Thyroid gland (tissue), 4 donors: ENCODE measurements at regions not wholly inside any gene's neighbourhood (a gene's known extent, or its start where the extent isn't known, plus 50 kb on each side); places are given as distances from the start of the nearest gene placed in this dataset.

Source experiments
- POLR2A ChIP-seq, 2 donors: fragments of 450-650 bp; IDR thresholded peaks; one replicate each; pipeline ENCODE4 v1.6.1; 2017; ENCODE audit warnings: antibody characterized with exemption in 2 of 2, mild to moderate bottlenecking in 2 of 2, moderate library complexity in 1 of 2
- TF ChIP-seq, protein P1 (sequence below), 6 experiments: fragments of 200-600 bp in 3 of 6; fragments of 450-650 bp in 3 of 6; sonication (generic) in 3 of 6; IDR thresholded peaks; one replicate each; pipeline ENCODE4 v1.5.1; 2016 to 2019; ENCODE audit warnings: antibody characterized with exemption in 6 of 6, mild to moderate bottlenecking in 2 of 6, inconsistent platforms in 1 of 6, moderate library complexity in 1 of 6

DNA sequence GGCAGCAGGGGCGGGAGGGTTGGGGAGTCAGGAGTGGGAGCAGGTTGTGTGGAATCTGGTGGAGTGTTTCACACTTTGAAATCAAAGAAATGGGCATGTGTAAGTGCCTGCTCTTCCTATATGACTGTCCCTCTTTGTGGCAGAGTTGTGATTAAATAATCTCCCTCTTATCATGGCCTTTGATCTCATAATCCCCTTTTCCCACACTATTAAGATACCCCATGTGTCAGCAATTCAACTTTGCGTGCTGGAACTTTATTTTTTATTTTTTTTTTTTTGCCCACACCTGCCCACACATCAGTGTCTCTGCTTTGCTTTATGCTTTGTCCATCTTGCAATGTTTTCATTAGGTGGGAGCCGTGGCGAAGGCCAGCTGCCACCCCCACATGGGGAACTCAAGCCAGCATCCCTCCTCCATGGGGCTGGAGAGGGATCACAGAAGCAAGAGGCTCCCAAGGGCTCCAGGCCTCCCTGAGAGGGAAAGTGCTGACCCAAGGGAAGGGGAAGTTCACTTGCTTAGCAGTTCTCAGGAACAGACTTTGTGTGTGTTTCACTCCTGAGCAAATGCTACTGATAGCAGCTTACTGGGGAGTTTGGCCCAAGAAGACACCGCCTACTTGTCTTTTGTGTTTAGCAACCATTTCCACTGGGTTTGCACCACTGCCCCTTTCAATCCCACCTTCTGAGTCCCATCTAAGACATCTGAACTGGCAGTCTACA is 243.4 kb downstream of the BCL11A start:
- TF ChIP-seq, protein P1, sequence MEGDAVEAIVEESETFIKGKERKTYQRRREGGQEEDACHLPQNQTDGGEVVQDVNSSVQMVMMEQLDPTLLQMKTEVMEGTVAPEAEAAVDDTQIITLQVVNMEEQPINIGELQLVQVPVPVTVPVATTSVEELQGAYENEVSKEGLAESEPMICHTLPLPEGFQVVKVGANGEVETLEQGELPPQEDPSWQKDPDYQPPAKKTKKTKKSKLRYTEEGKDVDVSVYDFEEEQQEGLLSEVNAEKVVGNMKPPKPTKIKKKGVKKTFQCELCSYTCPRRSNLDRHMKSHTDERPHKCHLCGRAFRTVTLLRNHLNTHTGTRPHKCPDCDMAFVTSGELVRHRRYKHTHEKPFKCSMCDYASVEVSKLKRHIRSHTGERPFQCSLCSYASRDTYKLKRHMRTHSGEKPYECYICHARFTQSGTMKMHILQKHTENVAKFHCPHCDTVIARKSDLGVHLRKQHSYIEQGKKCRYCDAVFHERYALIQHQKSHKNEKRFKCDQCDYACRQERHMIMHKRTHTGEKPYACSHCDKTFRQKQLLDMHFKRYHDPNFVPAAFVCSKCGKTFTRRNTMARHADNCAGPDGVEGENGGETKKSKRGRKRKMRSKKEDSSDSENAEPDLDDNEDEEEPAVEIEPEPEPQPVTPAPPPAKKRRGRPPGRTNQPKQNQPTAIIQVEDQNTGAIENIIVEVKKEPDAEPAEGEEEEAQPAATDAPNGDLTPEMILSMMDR (IDR thresholded peaks at IDR 0.05), result no peak
- no peak for TF ChIP-seq POLR2A (IDR thresholded peaks at IDR 0.05)
